HepG2 (cell line): ENCODE measurements at regions not wholly inside any gene's neighbourhood (a gene's known extent, or its start where the extent isn't known, plus 50 kb on each side); places are given as distances from the start of the nearest gene placed in this dataset.

Experiments used
- CHD2 ChIP-seq: IDR thresholded peaks from 2 replicates; pipeline ENCODE4 v1.6.1; 2011; ENCODE audit warnings: low read depth, low read length, improper control_type of control experiment
- KDM5B ChIP-seq: sonication (generic); formaldehyde crosslinking; IDR thresholded peaks from 2 replicates; pipeline ENCODE4 v1.4.0; 2020; ENCODE audit warnings: missing genetic modification reagents, mild to moderate bottlenecking, borderline replicate concordance
- TMF1 ChIP-seq: sonication (generic); formaldehyde crosslinking; IDR thresholded peaks from 2 replicates; pipeline ENCODE4 v1.8.1; 2022; ENCODE audit warnings: low read depth, missing genetic modification reagents

- TF ChIP-seq KDM5B (no peak), TMF1 (CRISPR knock-in tag) (no peak), CHD2 (no peak)
Observed at GRCh38 chr3:113065336-113065735, 74.6 kb downstream of the GTPBP8 start.
